Left lung (tissue), 4 donors: ENCODE measurements at regions not wholly inside any gene's neighbourhood (a gene's known extent, or its start where the extent isn't known, plus 50 kb on each side); places are given as distances from the start of the nearest gene placed in this dataset.

Experiments
- ATAC-seq: fragments of 200-7000 bp; cut with Tn5 transposase; one replicate; pipeline ENCODE4 v1.9.1; 2020; ENCODE audit warnings: moderate library complexity
- DNase-seq, 4 donors: peaks; one replicate each; pipeline ENCODE4 v3.0.0-alpha.2; 2013 to 2020
- H3K27ac ChIP-seq, 2 donors: fragments of 200-600 bp; sonication (generic) in 1 of 2; one replicate each; pipeline versions ENCODE4 v1.5.0 to v1.8.0; 2020 to 2021
- H3K27me3 ChIP-seq, 2 donors: fragments of 200-600 bp; sonication (generic) in 1 of 2; one replicate each; pipeline versions ENCODE4 v1.5.0 to v1.8.0; 2020 to 2021
- H3K36me3 ChIP-seq, 2 donors: fragments of 200-600 bp; sonication (generic) in 1 of 2; one replicate each; pipeline versions ENCODE4 v1.5.0 to v1.8.0; 2020 to 2021
- H3K4me1 ChIP-seq, 2 donors: fragments of 200-600 bp; one replicate each; pipeline ENCODE4 v1.8.0; 2021
- H3K4me3 ChIP-seq, 2 donors: fragments of 200-600 bp; sonication (generic) in 1 of 2; one replicate each; pipeline versions ENCODE4 v1.5.0 to v1.8.0; 2020 to 2021; ENCODE audit warnings: mild to moderate bottlenecking in 1 of 2
- H3K9me3 ChIP-seq, 2 donors: fragments of 200-600 bp; sonication (generic) in 1 of 2; one replicate each; pipeline versions ENCODE4 v1.5.0 to v1.8.0; 2020 to 2021
- intact Hi-C, 2 donors: fragments of 100-400 bp; cut with DNase I; formaldehyde crosslinking; loops; one replicate each; pipeline versions ENCODE4 v1.11.2 to v1.14.2; 2022
- TF ChIP-seq, protein P1 (sequence below), 2 donors: fragments of 200-600 bp; sonication (generic) in 1 of 2; IDR thresholded peaks; one replicate each; pipeline versions ENCODE4 v1.5.0 to v1.8.0; 2021; ENCODE audit warnings: antibody characterized with exemption in 2 of 2
- donor health status: DM: no; HTN: yes; CAD: no.
- donor health status: DM: no; HTN: no; CAD: no.

DNA sequence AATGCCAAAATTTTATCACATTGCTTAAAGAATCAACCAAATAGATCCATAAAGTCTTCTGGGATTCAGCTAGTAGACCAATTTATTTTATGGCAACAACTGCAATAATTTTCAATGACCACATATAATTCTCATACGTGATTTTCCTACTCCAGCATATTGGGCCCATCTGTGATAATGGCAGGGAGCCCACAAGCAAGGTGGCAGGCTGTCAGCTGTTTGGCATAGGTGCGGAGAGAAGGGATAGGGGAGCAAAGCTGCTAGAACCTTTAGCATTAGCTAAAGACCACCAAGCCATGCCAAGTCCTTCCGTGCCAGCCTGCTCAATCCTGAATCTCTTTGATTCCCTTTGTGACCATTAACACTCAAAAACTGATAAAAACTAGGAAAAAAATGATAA is 721.2 kb downstream of the XPNPEP1 start:
- H3K9me3 ChIP-seq, result peaks cover 0 to 8% of the 10 kb centered on the region in 2 donors
- H3K27me3 ChIP-seq, result no peaks in the 10 kb centered on the region
- H3K36me3 ChIP-seq, result no peaks in the 10 kb centered on the region
- TF ChIP-seq, protein P1, sequence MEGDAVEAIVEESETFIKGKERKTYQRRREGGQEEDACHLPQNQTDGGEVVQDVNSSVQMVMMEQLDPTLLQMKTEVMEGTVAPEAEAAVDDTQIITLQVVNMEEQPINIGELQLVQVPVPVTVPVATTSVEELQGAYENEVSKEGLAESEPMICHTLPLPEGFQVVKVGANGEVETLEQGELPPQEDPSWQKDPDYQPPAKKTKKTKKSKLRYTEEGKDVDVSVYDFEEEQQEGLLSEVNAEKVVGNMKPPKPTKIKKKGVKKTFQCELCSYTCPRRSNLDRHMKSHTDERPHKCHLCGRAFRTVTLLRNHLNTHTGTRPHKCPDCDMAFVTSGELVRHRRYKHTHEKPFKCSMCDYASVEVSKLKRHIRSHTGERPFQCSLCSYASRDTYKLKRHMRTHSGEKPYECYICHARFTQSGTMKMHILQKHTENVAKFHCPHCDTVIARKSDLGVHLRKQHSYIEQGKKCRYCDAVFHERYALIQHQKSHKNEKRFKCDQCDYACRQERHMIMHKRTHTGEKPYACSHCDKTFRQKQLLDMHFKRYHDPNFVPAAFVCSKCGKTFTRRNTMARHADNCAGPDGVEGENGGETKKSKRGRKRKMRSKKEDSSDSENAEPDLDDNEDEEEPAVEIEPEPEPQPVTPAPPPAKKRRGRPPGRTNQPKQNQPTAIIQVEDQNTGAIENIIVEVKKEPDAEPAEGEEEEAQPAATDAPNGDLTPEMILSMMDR (IDR thresholded peaks at IDR 0.05), result no peak
- intact Hi-C loops, result no loop called here
- no peak overlapping the region for H3K4me3 ChIP-seq
- DNase-seq (no peak), ATAC-seq (no peak)
- H3K27ac ChIP-seq, result no peak overlapping the region
- H3K4me1 ChIP-seq, result no peaks in the 10 kb centered on the region

DNA sequence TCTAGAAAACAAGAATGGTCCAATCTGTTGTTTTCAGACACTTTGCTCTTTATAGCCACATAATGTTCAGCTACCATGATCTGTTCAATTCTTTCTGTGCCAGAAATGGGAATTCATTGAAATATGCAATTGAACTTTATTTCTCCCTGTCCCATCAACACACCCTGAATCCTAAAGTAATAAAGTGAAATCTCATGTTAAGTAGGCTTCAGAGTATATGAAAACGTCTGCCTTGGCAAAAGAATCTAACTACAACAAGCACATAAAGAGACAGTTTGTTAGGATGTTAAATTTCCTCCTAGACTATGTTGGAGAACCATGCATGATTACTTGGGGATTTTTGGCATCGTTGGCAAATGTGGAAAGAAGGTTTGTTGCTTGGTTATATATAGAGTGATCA is 722.7 kb downstream of the XPNPEP1 start:
- peaks cover 0 to 16% of the 10 kb centered on the region in 2 donors for H3K9me3 ChIP-seq
- no peak overlapping the region for H3K27ac ChIP-seq
- intact Hi-C loops, result no loop called here
- TF ChIP-seq, protein P1 (IDR thresholded peaks at IDR 0.05), result no peak
- H3K4me1 ChIP-seq, result no peaks in the 10 kb centered on the region
- ATAC-seq (no peak), DNase-seq (no peak)
- no peaks in the 10 kb centered on the region for H3K36me3 ChIP-seq
- H3K27me3 ChIP-seq, result no peaks in the 10 kb centered on the region
- H3K4me3 ChIP-seq, result no peak overlapping the region

DNA sequence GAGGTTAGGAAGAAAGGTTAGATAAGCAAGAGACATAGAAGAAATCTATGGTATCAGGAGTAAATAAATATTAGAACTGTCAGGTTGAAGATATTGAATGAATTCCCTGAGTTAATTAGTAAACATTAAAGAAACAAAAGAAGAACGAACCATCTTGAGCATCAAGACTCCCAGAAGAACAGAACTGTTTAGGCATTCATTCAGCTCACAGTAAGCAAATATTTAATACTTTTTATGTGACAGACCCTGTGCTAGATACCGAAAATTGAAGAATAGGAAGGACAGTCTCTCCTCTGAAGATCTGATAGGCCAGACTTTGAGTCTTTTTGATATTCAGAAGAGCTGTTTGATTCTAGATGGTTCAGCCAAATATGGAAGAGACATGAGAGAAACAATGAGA is 731.5 kb downstream of the XPNPEP1 start:
- Histone ChIP-seq H3K36me3 (no peaks in the 10 kb centered on the region), H3K27me3 (no peaks in the 10 kb centered on the region)
- intact Hi-C loops, result no loop called here

DNA sequence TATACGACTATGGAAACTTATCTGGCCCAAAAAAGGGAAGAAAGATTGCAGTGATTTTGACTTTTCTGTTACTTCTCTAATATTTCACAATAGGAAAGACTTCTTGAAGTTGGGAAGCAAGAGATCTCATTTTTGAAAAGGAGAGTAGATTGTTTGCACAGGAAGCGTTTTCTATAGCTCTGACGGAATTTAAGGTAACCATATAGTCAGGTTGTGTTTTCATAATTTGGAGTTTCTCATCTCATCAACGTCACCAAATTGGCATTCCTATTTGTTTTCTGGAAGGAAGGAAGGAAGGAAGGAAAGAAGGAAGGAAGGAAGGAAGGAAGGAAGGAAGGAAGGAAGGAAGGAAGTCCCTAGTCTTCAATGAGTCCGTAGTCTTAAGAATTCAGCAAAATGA is 732.0 kb downstream of the XPNPEP1 start:
- Histone ChIP-seq H3K27ac (no peak overlapping the region), H3K9me3 (peaks cover 0 to 52% of the 10 kb centered on the region in 2 donors), H3K4me3 (no peak overlapping the region), H3K27me3 (no peaks in the 10 kb centered on the region), H3K4me1 (no peaks in the 10 kb centered on the region), H3K36me3 (no peaks in the 10 kb centered on the region)
- TF ChIP-seq, protein P1 (IDR thresholded peaks at IDR 0.05), result no peak
- intact Hi-C loops, result no loop called here
- ATAC-seq, result no peak
- DNase-seq, result no peak

More for the DNA sequence above, 731.5 kb downstream of the XPNPEP1 start:
- Histone ChIP-seq H3K4me3 (no peak overlapping the region), H3K9me3 (peaks cover 0 to 51% of the 10 kb centered on the region in 2 donors), H3K27ac (no peak overlapping the region), H3K4me1 (no peaks in the 10 kb centered on the region)
- DNase-seq (no peak), ATAC-seq (no peak)
- TF ChIP-seq, protein P1 (IDR thresholded peaks at IDR 0.05), result no peak

DNA sequence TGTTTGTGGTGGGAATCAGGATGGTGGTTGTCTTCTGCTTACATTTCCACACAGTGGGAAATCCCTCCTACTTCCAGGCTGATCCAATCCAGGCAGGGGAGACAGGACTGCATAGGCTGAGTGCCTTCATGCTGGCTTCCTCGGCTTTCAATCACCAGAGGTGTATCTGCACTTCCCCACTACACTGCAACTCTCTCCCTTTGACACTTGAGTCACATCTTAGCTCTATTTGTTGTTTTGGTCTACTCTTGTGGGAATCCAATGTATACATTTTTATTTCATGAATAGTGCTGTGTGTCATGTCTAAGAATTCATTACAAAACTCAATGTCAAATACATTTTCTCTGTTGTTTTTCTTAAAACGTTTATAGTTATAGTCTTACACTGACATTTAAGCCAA is 735.6 kb downstream of the XPNPEP1 start:
- Histone ChIP-seq H3K36me3 (no peaks in the 10 kb centered on the region), H3K27ac (no peak overlapping the region), H3K4me3 (no peak overlapping the region), H3K27me3 (no peaks in the 10 kb centered on the region), H3K4me1 (no peaks in the 10 kb centered on the region), H3K9me3 (peaks cover 0 to 64% of the 10 kb centered on the region in 2 donors)
- no peak for DNase-seq
- TF ChIP-seq, protein P1 (IDR thresholded peaks at IDR 0.05), result no peak
- ATAC-seq, result no peak
- intact Hi-C loops, result no loop called here
